Coronary artery (tissue), 2 donors: ENCODE measurements at regions not wholly inside any gene's neighbourhood (a gene's known extent, or its start where the extent isn't known, plus 50 kb on each side); places are given as distances from the start of the nearest gene placed in this dataset.

Source experiments
- DNase-seq: peaks from one replicate; pipeline ENCODE4 v3.0.0-alpha.2; 2017; ENCODE audit warnings: low spot score
- H3K27ac ChIP-seq, 2 donors: fragments of 200-600 bp; sonication (generic); one replicate each; pipeline ENCODE4 v1.5.1; 2016 to 2019
- H3K4me3 ChIP-seq: fragments of 200-600 bp; sonication (generic); 2 replicates; pipeline ENCODE4 v1.5.1; 2016; ENCODE audit warnings: mild to moderate bottlenecking, moderate library complexity
- TF ChIP-seq, protein P1 (sequence below): fragments of 200-600 bp; sonication (generic); IDR thresholded peaks from one replicate; pipeline ENCODE4 v1.5.1; 2019; ENCODE audit warnings: antibody characterized with exemption

- TF ChIP-seq, protein P1, sequence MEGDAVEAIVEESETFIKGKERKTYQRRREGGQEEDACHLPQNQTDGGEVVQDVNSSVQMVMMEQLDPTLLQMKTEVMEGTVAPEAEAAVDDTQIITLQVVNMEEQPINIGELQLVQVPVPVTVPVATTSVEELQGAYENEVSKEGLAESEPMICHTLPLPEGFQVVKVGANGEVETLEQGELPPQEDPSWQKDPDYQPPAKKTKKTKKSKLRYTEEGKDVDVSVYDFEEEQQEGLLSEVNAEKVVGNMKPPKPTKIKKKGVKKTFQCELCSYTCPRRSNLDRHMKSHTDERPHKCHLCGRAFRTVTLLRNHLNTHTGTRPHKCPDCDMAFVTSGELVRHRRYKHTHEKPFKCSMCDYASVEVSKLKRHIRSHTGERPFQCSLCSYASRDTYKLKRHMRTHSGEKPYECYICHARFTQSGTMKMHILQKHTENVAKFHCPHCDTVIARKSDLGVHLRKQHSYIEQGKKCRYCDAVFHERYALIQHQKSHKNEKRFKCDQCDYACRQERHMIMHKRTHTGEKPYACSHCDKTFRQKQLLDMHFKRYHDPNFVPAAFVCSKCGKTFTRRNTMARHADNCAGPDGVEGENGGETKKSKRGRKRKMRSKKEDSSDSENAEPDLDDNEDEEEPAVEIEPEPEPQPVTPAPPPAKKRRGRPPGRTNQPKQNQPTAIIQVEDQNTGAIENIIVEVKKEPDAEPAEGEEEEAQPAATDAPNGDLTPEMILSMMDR = no peak
- no peak for DNase-seq
- Histone ChIP-seq H3K4me3 (no peak overlapping the region), H3K27ac (no peak overlapping the region)
These were observed 583.5 kb upstream of the ATP2B1 start for GRCh38 chr12:90292183-90292582.

DNA sequence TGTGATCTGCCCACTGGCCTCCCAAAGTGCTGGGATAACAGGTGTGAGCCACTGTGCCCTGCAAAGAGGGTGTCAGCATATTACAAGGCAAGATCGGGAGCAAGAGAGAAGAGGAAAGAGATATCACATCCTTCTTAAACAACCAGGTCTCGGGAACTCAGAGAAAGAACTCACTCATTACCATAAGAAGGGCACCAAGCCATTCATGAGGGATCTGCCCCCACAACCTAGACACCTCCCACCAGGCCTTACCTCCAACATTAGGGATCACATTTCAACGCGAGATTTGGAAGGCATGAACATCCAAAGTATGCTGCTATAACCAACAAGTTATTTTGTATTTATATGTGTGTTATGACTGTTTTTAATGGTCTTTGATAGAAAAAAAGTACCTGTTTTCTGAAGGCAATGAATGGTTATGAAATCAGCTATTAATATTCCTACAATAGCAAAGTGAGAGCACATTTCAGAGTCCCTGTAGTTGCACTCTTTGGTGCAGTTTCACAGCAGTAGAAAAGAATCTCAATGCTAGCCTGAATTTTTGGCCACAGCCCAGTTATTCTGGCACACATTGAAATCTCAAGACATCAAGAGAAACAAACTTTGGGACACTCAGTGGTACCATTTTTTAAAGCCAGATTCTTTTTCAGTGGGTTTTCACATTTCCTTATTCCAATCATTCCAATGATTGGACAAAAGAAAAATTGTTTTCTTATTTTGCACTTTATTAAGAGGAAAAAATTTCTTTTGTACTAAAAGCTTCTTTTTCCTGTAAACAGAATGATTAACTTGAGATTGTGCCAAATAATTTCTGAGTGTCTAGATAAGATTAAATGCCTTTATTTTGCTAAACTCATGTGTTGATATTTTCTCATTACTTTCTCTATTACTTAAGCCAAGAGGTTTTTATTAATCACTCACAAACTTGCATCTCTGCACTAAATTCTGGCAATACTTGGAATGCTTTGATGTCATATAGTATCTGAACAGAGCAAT, 582.6 kb upstream of the ATP2B1 start:
- DNase-seq = no peak
- no peak overlapping the region for H3K4me3 ChIP-seq
- TF ChIP-seq, protein P1 = no peak
- no peak overlapping the region for H3K27ac ChIP-seq

DNA sequence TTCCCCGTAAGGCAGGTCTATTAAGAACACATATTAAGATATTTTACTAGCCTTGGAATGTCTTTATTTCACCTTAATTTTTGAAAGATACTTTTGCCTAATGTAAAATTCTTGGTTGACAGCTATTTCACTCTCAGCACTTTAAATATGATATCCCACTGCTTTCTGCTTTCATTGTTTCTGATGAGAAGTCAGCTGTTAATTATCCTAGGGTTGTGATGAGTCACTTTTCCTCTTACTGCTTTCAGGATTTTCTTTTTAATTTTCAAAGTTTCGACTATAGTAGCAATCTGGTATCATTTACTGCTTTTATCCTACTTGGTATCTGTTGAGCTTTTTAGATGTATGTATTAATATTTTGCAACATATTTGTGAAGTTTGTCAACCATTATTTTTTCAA, 578.9 kb upstream of the ATP2B1 start:
- no peak for DNase-seq
- TF ChIP-seq, protein P1 = no peak
- H3K4me3 ChIP-seq = no peak overlapping the region
- H3K27ac ChIP-seq = no peak overlapping the region

DNA sequence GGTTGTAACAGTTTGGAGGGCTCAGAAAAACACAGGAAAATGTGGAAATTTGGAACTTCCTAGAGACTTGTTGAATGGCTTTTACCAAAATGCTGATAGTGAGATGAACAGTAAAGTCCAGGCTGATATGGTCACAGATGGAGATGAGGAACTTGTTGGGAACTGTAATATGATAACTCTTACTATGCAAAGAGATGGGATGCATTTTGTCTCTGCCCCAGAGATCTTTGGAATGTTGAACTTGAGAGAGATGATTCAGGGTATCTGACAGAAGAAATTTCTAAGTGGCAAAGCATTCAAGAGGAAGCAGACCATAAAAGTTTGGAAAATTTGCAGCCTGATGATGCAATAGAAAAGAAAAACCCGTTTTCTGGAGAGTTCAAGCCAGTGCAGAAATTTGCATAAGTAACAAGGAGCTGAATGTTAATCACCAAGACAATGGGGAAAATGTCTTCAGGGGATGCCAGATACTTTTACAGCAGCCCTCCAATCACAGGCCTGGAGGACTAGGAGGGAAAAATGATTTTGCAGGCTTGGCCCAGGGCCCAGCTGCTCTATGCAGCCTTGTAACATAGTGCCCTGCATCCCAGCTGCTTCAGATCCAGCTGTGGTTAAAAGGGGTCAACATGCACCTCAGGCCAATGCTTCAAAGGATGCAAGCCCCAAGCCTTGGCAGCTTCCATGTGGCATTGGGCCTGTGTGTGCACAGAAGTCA, 572.7 kb upstream of the ATP2B1 start:
- DNase-seq = no peak
- no peak overlapping the region for H3K27ac ChIP-seq
- TF ChIP-seq, protein P1 = no peak
- no peak overlapping the region for H3K4me3 ChIP-seq

DNA sequence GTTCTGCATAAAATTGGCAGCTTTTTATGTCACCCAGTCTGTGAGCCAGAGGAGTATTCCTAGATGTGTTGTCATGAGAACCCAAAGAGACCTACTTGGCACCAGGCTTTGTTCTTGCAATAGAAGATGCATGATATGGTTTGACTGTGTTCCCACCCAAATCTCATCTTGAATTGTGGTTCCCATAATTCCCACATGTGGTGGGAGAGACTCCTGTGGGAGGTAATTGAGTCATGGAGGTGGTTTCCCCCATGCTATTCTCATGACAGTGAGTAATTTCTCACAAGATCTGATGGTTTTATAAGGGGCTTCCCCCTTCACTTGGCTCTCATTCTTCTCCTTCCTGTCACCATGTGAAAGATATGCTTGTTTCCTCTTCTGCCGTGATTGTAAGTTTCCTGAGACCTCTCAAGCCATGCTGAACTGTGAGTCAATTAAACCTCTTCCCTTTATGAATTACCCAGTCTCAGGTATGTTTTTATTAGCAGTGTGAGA, 572.0 kb upstream of the ATP2B1 start:
- no peak overlapping the region for H3K4me3 ChIP-seq
- TF ChIP-seq, protein P1 = no peak
- H3K27ac ChIP-seq = no peak overlapping the region
- no peak for DNase-seq

- TF ChIP-seq, protein P1 = no peak
- DNase-seq = no peak
- H3K27ac ChIP-seq = no peak overlapping the region
- H3K4me3 ChIP-seq = no peak overlapping the region
These were observed 571.4 kb upstream of the ATP2B1 start for GRCh38 chr12:90280033-90280432.
